PC-3 (cell line): ENCODE measurements at regions not wholly inside any gene's neighbourhood (a gene's known extent, or its start where the extent isn't known, plus 50 kb on each side); places are given as distances from the start of the nearest gene placed in this dataset.

Experiments used
- ATAC-seq: fragments of 200-7000 bp; cut with Tn5 transposase; 2 replicates; pipeline ENCODE4 v1.9.1; 2020; ENCODE audit warnings: mild to moderate bottlenecking, moderate library complexity
- BruUV-seq: library from RNA; stranded (reverse); fragments of 400-500 nt; replicated peaks from 2 replicates; lab custom pipeline; 2021; lab: Mats Ljungman, UMichigan
- CTCF ChIA-PET: fragments of 300-600 bp; sonication (Branson Sonifier 250); formaldehyde crosslinking; loops from one replicate; lab custom pipeline; 2022; ENCODE audit warnings: antibody characterized with exemption; lab: Charles Lee
- POLR2A ChIA-PET: fragments of 300-600 bp; sonication (Branson Sonifier 250); formaldehyde crosslinking; loops from one replicate; lab custom pipeline; 2022; ENCODE audit warnings: antibody characterized with exemption; ENCODE audit not compliant: unreplicated experiment; lab: Charles Lee
- DNase-seq: peaks from one replicate; pipeline ENCODE4 v3.0.0-alpha.2; 2015
- H2AFZ ChIP-seq: fragments of 300-600 bp; sonication (generic); 2 replicates; pipeline ENCODE4 v1.6.0; 2016; ENCODE audit warnings: antibody characterized with exemption, low read length
- H3F3A ChIP-seq: fragments of 300-600 bp; sonication (generic); one replicate; pipeline ENCODE4 v1.6.0; 2017; ENCODE audit warnings: antibody characterized with exemption, low read length, control low read depth, mild to moderate bottlenecking; ENCODE audit not compliant: unreplicated experiment
- H3K27ac ChIP-seq: fragments of 300-600 bp; sonication (generic); 2 replicates; pipeline ENCODE4 v1.5.1; 2016; ENCODE audit warnings: mild to moderate bottlenecking, low read length
- H3K27me3 ChIP-seq: fragments of 300-600 bp; sonication (generic); 2 replicates; pipeline ENCODE4 v1.6.1; 2016; ENCODE audit warnings: low read length, mixed read lengths
- H3K36me3 ChIP-seq: fragments of 300-600 bp; sonication (generic); 2 replicates; pipeline ENCODE4 v1.6.1; 2016; ENCODE audit warnings: low read depth, mixed run types, low read length, mixed read lengths
- H3K4me1 ChIP-seq: fragments of 300-600 bp; sonication (generic); 2 replicates; pipeline ENCODE4 v1.5.1; 2016; ENCODE audit warnings: low read length; ENCODE audit not compliant: insufficient read depth
- H3K4me2 ChIP-seq: fragments of 300-600 bp; sonication (generic); 2 replicates; pipeline ENCODE4 v1.6.0; 2016; ENCODE audit warnings: low read length
- H3K4me3 ChIP-seq: fragments of 300-600 bp; sonication (generic); 2 replicates; pipeline ENCODE4 v1.5.1; 2016; ENCODE audit warnings: mild to moderate bottlenecking, low read length, mixed read lengths
- H3K79me2 ChIP-seq: fragments of 300-600 bp; sonication (generic); 2 replicates; pipeline ENCODE4 v1.6.1; 2017; ENCODE audit warnings: low read length, mixed read lengths
- H3K9ac ChIP-seq: fragments of 300-600 bp; sonication (generic); 2 replicates; pipeline ENCODE4 v1.6.0; 2016; ENCODE audit warnings: mild to moderate bottlenecking, low read length
- H3K9me2 ChIP-seq: fragments of 300-600 bp; sonication (generic); replicated peaks from 2 replicates; pipeline ENCODE4 v1.6.1; 2016; ENCODE audit warnings: mixed run types, low read length, mixed read lengths
- H3K9me3 ChIP-seq: fragments of 300-600 bp; sonication (generic); 2 replicates; pipeline ENCODE4 v1.6.1; 2016; ENCODE audit warnings: low read length, mixed read lengths
- H4K20me1 ChIP-seq: fragments of 300-600 bp; sonication (generic); 2 replicates; pipeline ENCODE4 v1.6.1; 2016; ENCODE audit warnings: low read length, mixed read lengths
- CTCF ChIP-seq: fragments of 300-600 bp; sonication (generic); conservative IDR thresholded peaks from 2 replicates; pipeline ENCODE4 v1.5.1; 2017; ENCODE audit warnings: antibody characterized with exemption, low read depth, mild to moderate bottlenecking, low read length
- EZH2 ChIP-seq: fragments of 300-600 bp; sonication (generic); IDR thresholded peaks from one replicate; pipeline ENCODE4 v1.6.1; 2017; ENCODE audit warnings: antibody characterized with exemption, mild to moderate bottlenecking, low read length; ENCODE audit not compliant: unreplicated experiment
- EZH2phosphoT487 ChIP-seq: fragments of 300-600 bp; sonication (generic); IDR thresholded peaks from 2 replicates; pipeline ENCODE4 v1.6.1; 2018; ENCODE audit warnings: mild to moderate bottlenecking, antibody characterized with exemption, low read length, borderline replicate concordance
- intact Hi-C: fragments of 100-400 bp; cut with micrococcal nuclease; formaldehyde crosslinking; loops from 2 replicates; pipeline ENCODE4 v1.9.0; 2023

DNA sequence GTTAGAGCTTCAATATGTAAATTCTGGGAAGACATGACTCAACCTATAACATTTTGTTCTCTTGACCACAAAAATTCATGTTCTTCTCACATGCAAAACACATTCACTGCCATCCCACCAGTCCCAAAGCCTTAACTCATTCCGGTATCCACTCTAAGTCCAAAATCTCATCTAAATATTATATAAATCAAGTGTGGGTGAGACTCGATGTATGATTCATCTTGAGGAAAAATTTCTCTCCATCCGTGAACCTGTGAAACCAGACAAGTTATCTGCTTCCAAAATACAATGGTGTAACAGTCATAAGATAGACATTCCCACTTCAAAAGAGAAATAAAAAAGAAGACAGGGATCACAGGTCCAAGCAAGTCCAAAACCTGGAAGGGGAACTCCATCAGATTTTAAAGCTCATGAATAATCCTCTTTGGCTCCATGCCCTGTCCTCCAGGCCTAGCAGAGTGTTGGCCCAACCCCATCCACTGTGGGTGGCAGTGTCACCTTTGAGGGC lies 101.3 kb downstream of the RAD51AP2 start:
- Histone ChIP-seq H3K27ac (no peak overlapping the region), H3K9me2 (no peaks in the 10 kb centered on the region), H3F3A (no peaks in the 10 kb centered on the region), H3K79me2 (no peaks in the 10 kb centered on the region), H3K9me3 (peaks cover 10% of the 10 kb centered on the region; the same call in 1 of the 2 replicates), H3K27me3 (no peaks in the 10 kb centered on the region), H3K4me2 (no peak overlapping the region), H2AFZ (no peak overlapping the region), H3K36me3 (no peaks in the 10 kb centered on the region), H4K20me1 (no peaks in the 10 kb centered on the region), H3K4me3 (no peak overlapping the region), H3K9ac (no peak overlapping the region), H3K4me1 (no peaks in the 10 kb centered on the region)
- DNase-seq: no peak
- intact Hi-C loops: no loop called here
- no peak for ATAC-seq
- TF ChIP-seq EZH2phosphoT487: no peak
- ChIA-PET CTCF (no interaction called here), POLR2A (no interaction called here)
- BruUV-seq: no TSS peak

- Histone ChIP-seq H3K27me3 (no peaks in the 10 kb centered on the region), H3F3A (no peaks in the 10 kb centered on the region), H3K27ac (no peak overlapping the region), H3K79me2 (no peaks in the 10 kb centered on the region), H3K36me3 (no peaks in the 10 kb centered on the region), H3K9ac (no peak overlapping the region), H2AFZ (no peak overlapping the region), H3K9me2 (no peaks in the 10 kb centered on the region), H3K9me3 (peaks cover 14% of the 10 kb centered on the region; the same call in 1 of the 2 replicates), H3K4me1 (no peaks in the 10 kb centered on the region), H3K4me3 (no peak overlapping the region), H4K20me1 (no peaks in the 10 kb centered on the region), H3K4me2 (no peak overlapping the region)
- ATAC-seq (no peak), DNase-seq (no peak)
- intact Hi-C loops: no loop called here
- no peak for TF ChIP-seq EZH2phosphoT487
- no peak for TF ChIP-seq CTCF
- TF ChIP-seq EZH2: no peak
- ChIA-PET POLR2A (no interaction called here), CTCF (no interaction called here)
- no TSS peak for BruUV-seq
Observed at GRCh38 chr2:17413036-17413435, 105.2 kb downstream of the RAD51AP2 start.

- CTCF ChIA-PET: no interaction called here
- H3K36me3 ChIP-seq: no peaks in the 10 kb centered on the region
Observed at GRCh38 chr2:17401096-17401495, 117.1 kb downstream of the RAD51AP2 start.

More at GRCh38 chr2:17401096-17401495, 117.1 kb downstream of the RAD51AP2 start:
- Histone ChIP-seq H3F3A (no peaks in the 10 kb centered on the region), H3K4me2 (no peak overlapping the region), H3K9me3 (peaks cover 17% of the 10 kb centered on the region), H3K9me2 (no peaks in the 10 kb centered on the region), H4K20me1 (no peaks in the 10 kb centered on the region), H3K4me3 (no peak overlapping the region), H3K79me2 (no peaks in the 10 kb centered on the region), H3K27me3 (no peaks in the 10 kb centered on the region), H3K4me1 (no peaks in the 10 kb centered on the region), H3K27ac (no peak overlapping the region), H2AFZ (no peak overlapping the region), H3K9ac (no peak overlapping the region)
- POLR2A ChIA-PET: no interaction called here
- intact Hi-C loops: no loop called here
- ATAC-seq (no peak), DNase-seq (no peak)
- no peak for TF ChIP-seq EZH2phosphoT487
- no peak for TF ChIP-seq EZH2
- TF ChIP-seq CTCF: no peak
- BruUV-seq: no TSS peak
